ENCODE measurements at regions not wholly inside any gene's neighbourhood (a gene's known extent, or its start where the extent isn't known, plus 50 kb on each side); places are given as distances from the start of the nearest gene placed in this dataset.

DNA sequence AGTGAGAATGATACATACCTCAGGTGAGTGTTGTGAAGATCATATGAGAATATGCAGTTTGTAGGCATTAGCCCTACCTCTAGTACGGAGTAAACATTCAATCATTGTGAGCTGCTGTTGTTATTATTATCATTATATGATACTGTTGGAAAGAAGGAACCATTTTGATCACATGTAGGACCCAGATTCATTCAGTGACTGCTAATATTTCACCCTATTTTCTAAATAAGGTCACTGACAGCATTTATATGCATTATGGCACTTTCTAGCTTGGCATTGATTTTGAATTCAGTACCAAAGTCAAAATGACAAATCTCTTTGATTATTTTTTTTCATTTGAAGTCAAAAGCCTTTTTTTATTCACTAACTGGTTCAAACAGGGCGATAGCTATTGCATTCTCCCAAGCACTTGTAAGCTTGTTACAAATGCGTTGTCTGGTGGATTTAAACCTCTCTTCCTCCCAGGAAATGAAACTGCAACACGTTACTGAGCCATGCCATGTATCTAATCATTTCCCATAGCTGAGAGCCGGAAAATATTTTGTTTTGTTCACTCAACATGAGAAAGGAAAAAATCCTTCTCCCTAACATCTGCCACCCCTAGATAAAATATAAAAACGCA, 320.8 kb upstream of the SGCD start:
- ChIA-PET CTCF (no interaction called here), POLR2A (no interaction called here)
- Mint-ChIP-seq H3K4me3 (no peak overlapping the region), H3K9me3 (peaks cover 4% of the 10 kb centered on the region; the same call in 1 of the 2 replicates), H3K27me3 (ENCODE audit: low read depth) (no peaks in the 10 kb centered on the region), H3K36me3 (no peaks in the 10 kb centered on the region), H3K27ac (no peak overlapping the region), H3K4me1 (no peaks in the 10 kb centered on the region)
- DNase-seq (ENCODE audit: low spot score) (no peak), ATAC-seq (no peak)
- TF ChIP-seq ZNF396 (CRISPR knock-in tag; IDR thresholded peaks at IDR 0.05; ENCODE audit: borderline replicate concordance) (no peak), ZNF423 (CRISPR knock-in tag; IDR thresholded peaks at IDR 0.05) (no peak), ZNF671 (CRISPR knock-in tag; IDR thresholded peaks at IDR 0.05) (no peak), EMX1 (CRISPR knock-in tag; IDR thresholded peaks at IDR 0.05) (no peak), RORB (CRISPR knock-in tag; IDR thresholded peaks at IDR 0.05) (no peak), JUN (CRISPR knock-in tag; IDR thresholded peaks at IDR 0.05) (no peak), ZNF263 (CRISPR knock-in tag; IDR thresholded peaks at IDR 0.05; ENCODE audit: low read depth) (no peak), ELF4 (CRISPR knock-in tag; IDR thresholded peaks at IDR 0.05; ENCODE audit: low read depth) (no peak), SMAD4 (CRISPR knock-in tag; IDR thresholded peaks at IDR 0.05) (no peak)
- TF ChIP-seq, protein P1, sequence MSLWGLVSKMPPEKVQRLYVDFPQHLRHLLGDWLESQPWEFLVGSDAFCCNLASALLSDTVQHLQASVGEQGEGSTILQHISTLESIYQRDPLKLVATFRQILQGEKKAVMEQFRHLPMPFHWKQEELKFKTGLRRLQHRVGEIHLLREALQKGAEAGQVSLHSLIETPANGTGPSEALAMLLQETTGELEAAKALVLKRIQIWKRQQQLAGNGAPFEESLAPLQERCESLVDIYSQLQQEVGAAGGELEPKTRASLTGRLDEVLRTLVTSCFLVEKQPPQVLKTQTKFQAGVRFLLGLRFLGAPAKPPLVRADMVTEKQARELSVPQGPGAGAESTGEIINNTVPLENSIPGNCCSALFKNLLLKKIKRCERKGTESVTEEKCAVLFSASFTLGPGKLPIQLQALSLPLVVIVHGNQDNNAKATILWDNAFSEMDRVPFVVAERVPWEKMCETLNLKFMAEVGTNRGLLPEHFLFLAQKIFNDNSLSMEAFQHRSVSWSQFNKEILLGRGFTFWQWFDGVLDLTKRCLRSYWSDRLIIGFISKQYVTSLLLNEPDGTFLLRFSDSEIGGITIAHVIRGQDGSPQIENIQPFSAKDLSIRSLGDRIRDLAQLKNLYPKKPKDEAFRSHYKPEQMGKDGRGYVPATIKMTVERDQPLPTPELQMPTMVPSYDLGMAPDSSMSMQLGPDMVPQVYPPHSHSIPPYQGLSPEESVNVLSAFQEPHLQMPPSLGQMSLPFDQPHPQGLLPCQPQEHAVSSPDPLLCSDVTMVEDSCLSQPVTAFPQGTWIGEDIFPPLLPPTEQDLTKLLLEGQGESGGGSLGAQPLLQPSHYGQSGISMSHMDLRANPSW (CRISPR knock-in tag; conservative IDR thresholded peaks at IDR 0.05; ENCODE audit: low read depth) = no peak

DNA sequence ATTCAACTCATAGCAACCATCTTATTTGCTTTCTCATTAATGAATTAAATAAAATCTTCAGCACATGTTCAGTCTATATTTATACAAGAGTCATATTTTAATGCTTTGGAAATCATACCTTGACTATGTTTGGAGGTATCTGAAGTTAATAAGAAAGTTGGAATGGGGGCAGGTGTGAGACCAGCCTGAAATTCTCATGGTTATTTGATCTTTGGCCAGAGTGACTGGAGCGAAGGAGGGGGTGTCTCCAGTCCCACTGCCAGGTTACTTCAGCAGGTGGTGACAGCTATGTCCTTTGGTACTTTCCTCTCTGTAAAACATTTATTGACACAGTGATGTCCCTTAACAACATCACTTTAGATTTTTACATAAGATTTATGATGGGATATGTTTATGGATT, 318.1 kb upstream of the SGCD start:
- no peak for DNase-seq (ENCODE audit: low spot score)
- CTCF ChIA-PET = no interaction called here
- Mint-ChIP-seq H3K27me3 (ENCODE audit: low read depth) (no peaks in the 10 kb centered on the region), H3K27ac (no peak overlapping the region), H3K36me3 (no peaks in the 10 kb centered on the region), H3K9me3 (peaks cover 4% of the 10 kb centered on the region; the same call in 1 of the 2 replicates), H3K4me3 (no peak overlapping the region), H3K4me1 (no peaks in the 10 kb centered on the region)
- no peak for ATAC-seq
- POLR2A ChIA-PET = no interaction called here
- TF ChIP-seq, protein P2, sequence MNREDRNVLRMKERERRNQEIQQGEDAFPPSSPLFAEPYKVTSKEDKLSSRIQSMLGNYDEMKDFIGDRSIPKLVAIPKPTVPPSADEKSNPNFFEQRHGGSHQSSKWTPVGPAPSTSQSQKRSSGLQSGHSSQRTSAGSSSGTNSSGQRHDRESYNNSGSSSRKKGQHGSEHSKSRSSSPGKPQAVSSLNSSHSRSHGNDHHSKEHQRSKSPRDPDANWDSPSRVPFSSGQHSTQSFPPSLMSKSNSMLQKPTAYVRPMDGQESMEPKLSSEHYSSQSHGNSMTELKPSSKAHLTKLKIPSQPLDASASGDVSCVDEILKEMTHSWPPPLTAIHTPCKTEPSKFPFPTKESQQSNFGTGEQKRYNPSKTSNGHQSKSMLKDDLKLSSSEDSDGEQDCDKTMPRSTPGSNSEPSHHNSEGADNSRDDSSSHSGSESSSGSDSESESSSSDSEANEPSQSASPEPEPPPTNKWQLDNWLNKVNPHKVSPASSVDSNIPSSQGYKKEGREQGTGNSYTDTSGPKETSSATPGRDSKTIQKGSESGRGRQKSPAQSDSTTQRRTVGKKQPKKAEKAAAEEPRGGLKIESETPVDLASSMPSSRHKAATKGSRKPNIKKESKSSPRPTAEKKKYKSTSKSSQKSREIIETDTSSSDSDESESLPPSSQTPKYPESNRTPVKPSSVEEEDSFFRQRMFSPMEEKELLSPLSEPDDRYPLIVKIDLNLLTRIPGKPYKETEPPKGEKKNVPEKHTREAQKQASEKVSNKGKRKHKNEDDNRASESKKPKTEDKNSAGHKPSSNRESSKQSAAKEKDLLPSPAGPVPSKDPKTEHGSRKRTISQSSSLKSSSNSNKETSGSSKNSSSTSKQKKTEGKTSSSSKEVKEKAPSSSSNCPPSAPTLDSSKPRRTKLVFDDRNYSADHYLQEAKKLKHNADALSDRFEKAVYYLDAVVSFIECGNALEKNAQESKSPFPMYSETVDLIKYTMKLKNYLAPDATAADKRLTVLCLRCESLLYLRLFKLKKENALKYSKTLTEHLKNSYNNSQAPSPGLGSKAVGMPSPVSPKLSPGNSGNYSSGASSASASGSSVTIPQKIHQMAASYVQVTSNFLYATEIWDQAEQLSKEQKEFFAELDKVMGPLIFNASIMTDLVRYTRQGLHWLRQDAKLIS (CRISPR knock-in tag; IDR thresholded peaks at IDR 0.05; ENCODE audit: borderline replicate concordance) = no peak
- TF ChIP-seq, protein P3, sequence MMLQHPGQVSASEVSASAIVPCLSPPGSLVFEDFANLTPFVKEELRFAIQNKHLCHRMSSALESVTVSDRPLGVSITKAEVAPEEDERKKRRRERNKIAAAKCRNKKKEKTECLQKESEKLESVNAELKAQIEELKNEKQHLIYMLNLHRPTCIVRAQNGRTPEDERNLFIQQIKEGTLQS (CRISPR knock-in tag; conservative IDR thresholded peaks at IDR 0.05) = no peak
- TF ChIP-seq, protein P4, sequence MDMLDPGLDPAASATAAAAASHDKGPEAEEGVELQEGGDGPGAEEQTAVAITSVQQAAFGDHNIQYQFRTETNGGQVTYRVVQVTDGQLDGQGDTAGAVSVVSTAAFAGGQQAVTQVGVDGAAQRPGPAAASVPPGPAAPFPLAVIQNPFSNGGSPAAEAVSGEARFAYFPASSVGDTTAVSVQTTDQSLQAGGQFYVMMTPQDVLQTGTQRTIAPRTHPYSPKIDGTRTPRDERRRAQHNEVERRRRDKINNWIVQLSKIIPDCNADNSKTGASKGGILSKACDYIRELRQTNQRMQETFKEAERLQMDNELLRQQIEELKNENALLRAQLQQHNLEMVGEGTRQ (CRISPR knock-in tag; IDR thresholded peaks at IDR 0.05) = no peak
- TF ChIP-seq, protein P5, sequence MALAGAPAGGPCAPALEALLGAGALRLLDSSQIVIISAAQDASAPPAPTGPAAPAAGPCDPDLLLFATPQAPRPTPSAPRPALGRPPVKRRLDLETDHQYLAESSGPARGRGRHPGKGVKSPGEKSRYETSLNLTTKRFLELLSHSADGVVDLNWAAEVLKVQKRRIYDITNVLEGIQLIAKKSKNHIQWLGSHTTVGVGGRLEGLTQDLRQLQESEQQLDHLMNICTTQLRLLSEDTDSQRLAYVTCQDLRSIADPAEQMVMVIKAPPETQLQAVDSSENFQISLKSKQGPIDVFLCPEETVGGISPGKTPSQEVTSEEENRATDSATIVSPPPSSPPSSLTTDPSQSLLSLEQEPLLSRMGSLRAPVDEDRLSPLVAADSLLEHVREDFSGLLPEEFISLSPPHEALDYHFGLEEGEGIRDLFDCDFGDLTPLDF (CRISPR knock-in tag; IDR thresholded peaks at IDR 0.05) = no peak
- TF ChIP-seq, protein P6, sequence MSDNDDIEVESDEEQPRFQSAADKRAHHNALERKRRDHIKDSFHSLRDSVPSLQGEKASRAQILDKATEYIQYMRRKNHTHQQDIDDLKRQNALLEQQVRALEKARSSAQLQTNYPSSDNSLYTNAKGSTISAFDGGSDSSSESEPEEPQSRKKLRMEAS (CRISPR knock-in tag; IDR thresholded peaks at IDR 0.05) = no peak
- TF ChIP-seq, protein P7, sequence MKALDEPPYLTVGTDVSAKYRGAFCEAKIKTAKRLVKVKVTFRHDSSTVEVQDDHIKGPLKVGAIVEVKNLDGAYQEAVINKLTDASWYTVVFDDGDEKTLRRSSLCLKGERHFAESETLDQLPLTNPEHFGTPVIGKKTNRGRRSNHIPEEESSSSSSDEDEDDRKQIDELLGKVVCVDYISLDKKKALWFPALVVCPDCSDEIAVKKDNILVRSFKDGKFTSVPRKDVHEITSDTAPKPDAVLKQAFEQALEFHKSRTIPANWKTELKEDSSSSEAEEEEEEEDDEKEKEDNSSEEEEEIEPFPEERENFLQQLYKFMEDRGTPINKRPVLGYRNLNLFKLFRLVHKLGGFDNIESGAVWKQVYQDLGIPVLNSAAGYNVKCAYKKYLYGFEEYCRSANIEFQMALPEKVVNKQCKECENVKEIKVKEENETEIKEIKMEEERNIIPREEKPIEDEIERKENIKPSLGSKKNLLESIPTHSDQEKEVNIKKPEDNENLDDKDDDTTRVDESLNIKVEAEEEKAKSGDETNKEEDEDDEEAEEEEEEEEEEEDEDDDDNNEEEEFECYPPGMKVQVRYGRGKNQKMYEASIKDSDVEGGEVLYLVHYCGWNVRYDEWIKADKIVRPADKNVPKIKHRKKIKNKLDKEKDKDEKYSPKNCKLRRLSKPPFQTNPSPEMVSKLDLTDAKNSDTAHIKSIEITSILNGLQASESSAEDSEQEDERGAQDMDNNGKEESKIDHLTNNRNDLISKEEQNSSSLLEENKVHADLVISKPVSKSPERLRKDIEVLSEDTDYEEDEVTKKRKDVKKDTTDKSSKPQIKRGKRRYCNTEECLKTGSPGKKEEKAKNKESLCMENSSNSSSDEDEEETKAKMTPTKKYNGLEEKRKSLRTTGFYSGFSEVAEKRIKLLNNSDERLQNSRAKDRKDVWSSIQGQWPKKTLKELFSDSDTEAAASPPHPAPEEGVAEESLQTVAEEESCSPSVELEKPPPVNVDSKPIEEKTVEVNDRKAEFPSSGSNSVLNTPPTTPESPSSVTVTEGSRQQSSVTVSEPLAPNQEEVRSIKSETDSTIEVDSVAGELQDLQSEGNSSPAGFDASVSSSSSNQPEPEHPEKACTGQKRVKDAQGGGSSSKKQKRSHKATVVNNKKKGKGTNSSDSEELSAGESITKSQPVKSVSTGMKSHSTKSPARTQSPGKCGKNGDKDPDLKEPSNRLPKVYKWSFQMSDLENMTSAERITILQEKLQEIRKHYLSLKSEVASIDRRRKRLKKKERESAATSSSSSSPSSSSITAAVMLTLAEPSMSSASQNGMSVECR (CRISPR knock-in tag; IDR thresholded peaks at IDR 0.05; ENCODE audit: borderline replicate concordance) = no peak
- TF ChIP-seq ZNF219 (CRISPR knock-in tag; IDR thresholded peaks at IDR 0.05; ENCODE audit: borderline replicate concordance) (no peak), EMX1 (CRISPR knock-in tag; IDR thresholded peaks at IDR 0.05) (no peak), FOXJ3 (CRISPR knock-in tag; IDR thresholded peaks at IDR 0.05; ENCODE audit: borderline replicate concordance) (no peak), ZNF416 (CRISPR knock-in tag; IDR thresholded peaks at IDR 0.05) (no peak), GABPB1 (CRISPR knock-in tag; IDR thresholded peaks at IDR 0.05) (no peak)
